H9 (cell line): ENCODE measurements at regions not wholly inside any gene's neighbourhood (a gene's known extent, or its start where the extent isn't known, plus 50 kb on each side); places are given as distances from the start of the nearest gene placed in this dataset.

Source experiments
- DNase-seq: peaks from one replicate; pipeline ENCODE4 v3.0.0-alpha.2; 2017
- H2AFZ ChIP-seq: one replicate; pipeline ENCODE4 v1.6.1; 2013; ENCODE audit warnings: mild to moderate bottlenecking, low read length, control low read depth, moderate library complexity
- H2AK5ac ChIP-seq: 2 replicates; pipeline ENCODE4 v1.6.1; 2013; ENCODE audit warnings: low read length, control low read depth, mixed read lengths; ENCODE audit not compliant: insufficient read length
- H2BK120ac ChIP-seq: one replicate; pipeline ENCODE4 v1.6.1; 2013; ENCODE audit warnings: low read depth, mild to moderate bottlenecking, low read length, control low read depth, inconsistent platforms; ENCODE audit not compliant: poor library complexity, severe bottlenecking
- H2BK12ac ChIP-seq: 2 replicates; pipeline ENCODE4 v1.6.1; 2013; ENCODE audit warnings: low read length, control low read depth, mixed read lengths, low read depth; ENCODE audit not compliant: insufficient read length
- H2BK15ac ChIP-seq: 2 replicates; pipeline ENCODE4 v1.6.1; 2013; ENCODE audit warnings: low read depth, low read length, control low read depth
- H2BK20ac ChIP-seq: one replicate; pipeline ENCODE4 v1.6.1; 2013; ENCODE audit warnings: low read depth, mild to moderate bottlenecking, low read length, control low read depth, inconsistent platforms; ENCODE audit not compliant: poor library complexity, severe bottlenecking
- H2BK5ac ChIP-seq: 2 replicates; pipeline ENCODE4 v1.6.1; 2013; ENCODE audit warnings: low read length, control low read depth, mixed read lengths; ENCODE audit not compliant: insufficient read length
- H3K14ac ChIP-seq: 2 replicates; pipeline ENCODE4 v1.6.1; 2013; ENCODE audit warnings: low read length, control low read depth; ENCODE audit not compliant: insufficient read depth
- H3K18ac ChIP-seq: 2 replicates; pipeline ENCODE4 v1.6.1; 2013; ENCODE audit warnings: low read depth, mild to moderate bottlenecking, mixed read lengths, low read length, control low read depth; ENCODE audit not compliant: insufficient read length
- H3K23ac ChIP-seq: 2 replicates; pipeline ENCODE4 v1.6.1; 2013; ENCODE audit warnings: low read length, control low read depth, mixed read lengths, low read depth; ENCODE audit not compliant: insufficient read length
- H3K23me2 ChIP-seq: 2 replicates; pipeline ENCODE4 v1.6.1; 2013; ENCODE audit warnings: low read depth, mild to moderate bottlenecking, mixed read lengths, low read length, control low read depth; ENCODE audit not compliant: insufficient read length, poor library complexity, severe bottlenecking
- H3K27ac ChIP-seq: 2 replicates; pipeline ENCODE4 v1.5.1; 2013; ENCODE audit warnings: low read length, control low read depth, mixed read lengths, low read depth; ENCODE audit not compliant: insufficient read length
- H3K27me3 ChIP-seq: 2 replicates; pipeline ENCODE4 v1.6.1; 2013; ENCODE audit warnings: low read length, control low read depth, inconsistent platforms; ENCODE audit not compliant: insufficient read depth
- H3K4ac ChIP-seq: 2 replicates; pipeline ENCODE4 v1.6.1; 2013; ENCODE audit warnings: low read depth, mild to moderate bottlenecking, control low read depth, inconsistent platforms, low read length, moderate library complexity
- H3K4me1 ChIP-seq: 2 replicates; pipeline ENCODE4 v1.6.1; 2013; ENCODE audit warnings: low read length, control low read depth, inconsistent platforms; ENCODE audit not compliant: insufficient read depth
- H3K4me2 ChIP-seq: 2 replicates; pipeline ENCODE4 v1.6.1; 2013; ENCODE audit warnings: low read length, control low read depth, mixed read lengths; ENCODE audit not compliant: insufficient read length, insufficient read depth
- H3K56ac ChIP-seq: 2 replicates; pipeline ENCODE4 v1.6.1; 2013; ENCODE audit warnings: low read depth, mild to moderate bottlenecking, mixed read lengths, low read length, control low read depth; ENCODE audit not compliant: insufficient read length
- H3K79me1 ChIP-seq: 2 replicates; pipeline ENCODE4 v1.6.1; 2013; ENCODE audit warnings: low read depth, mild to moderate bottlenecking, moderate library complexity, low read length, control low read depth, inconsistent platforms; ENCODE audit not compliant: insufficient read depth, poor library complexity, severe bottlenecking
- H3K79me2 ChIP-seq: 2 replicates; pipeline ENCODE4 v1.6.1; 2013; ENCODE audit warnings: low read length, control low read depth, inconsistent platforms; ENCODE audit not compliant: insufficient read depth
- H3K9ac ChIP-seq: 2 replicates; pipeline ENCODE4 v1.6.1; 2013; ENCODE audit warnings: low read length, control low read depth, mixed read lengths; ENCODE audit not compliant: insufficient read length; ENCODE audit errors: extremely low read depth
- H3K9me3 ChIP-seq: one replicate; pipeline ENCODE4 v1.6.1; 2013; ENCODE audit warnings: low read depth, low read length, inconsistent platforms; ENCODE audit not compliant: control insufficient read depth
- H3T11ph ChIP-seq: one replicate; pipeline ENCODE4 v1.6.1; 2013; ENCODE audit warnings: mild to moderate bottlenecking, low read length, control low read depth, inconsistent platforms
- H4K20me1 ChIP-seq: one replicate; pipeline ENCODE4 v1.6.1; 2013; ENCODE audit not compliant: control insufficient read depth, insufficient read length, insufficient read depth
- H4K5ac ChIP-seq: 2 replicates; pipeline ENCODE4 v1.6.1; 2013; ENCODE audit warnings: low read depth, mild to moderate bottlenecking, mixed read lengths, low read length, control low read depth; ENCODE audit not compliant: insufficient read length
- H4K8ac ChIP-seq: replicated peaks from 2 replicates; pipeline ENCODE4 v1.6.1; 2013; ENCODE audit warnings: low read length, control low read depth, mixed read lengths, low read depth; ENCODE audit not compliant: insufficient read length
- H4K91ac ChIP-seq: 2 replicates; pipeline ENCODE4 v1.6.1; 2013; ENCODE audit warnings: low read depth, mild to moderate bottlenecking, moderate library complexity, mixed read lengths, low read length, control low read depth; ENCODE audit not compliant: insufficient read length
- H3K27ac Mint-ChIP-seq, 3 experiments: 2 replicates in 2 of 3; 3 replicates in 1 of 3; pipeline ENCODE4 v1.8.0; 2020 to 2021; ENCODE audit warnings: mixed read lengths in 3 of 3, mild to moderate bottlenecking in 1 of 3, moderate library complexity in 1 of 3
- H3K27me3 Mint-ChIP-seq: 2 replicates; pipeline ENCODE4 v1.8.0; 2021; ENCODE audit warnings: low read depth, mild to moderate bottlenecking, moderate library complexity, mixed read lengths
- H3K36me3 Mint-ChIP-seq, 3 experiments: 2 replicates in 2 of 3; 3 replicates in 1 of 3; pipeline ENCODE4 v1.8.0; 2020 to 2021; ENCODE audit warnings: low read depth in 3 of 3, mixed read lengths in 3 of 3; ENCODE audit not compliant: insufficient read depth in 1 of 3
- H3K4me1 Mint-ChIP-seq, 2 experiments: 2 replicates each; pipeline ENCODE4 v1.8.0; 2020; ENCODE audit warnings: mixed read lengths in 2 of 2
- H3K4me3 Mint-ChIP-seq, 2 experiments: 2 replicates in 1 of 2; 3 replicates in 1 of 2; pipeline ENCODE4 v1.8.0; 2020 to 2021; ENCODE audit warnings: mild to moderate bottlenecking in 2 of 2, mixed read lengths in 2 of 2, moderate library complexity in 1 of 2
- H3K9me3 Mint-ChIP-seq, 2 experiments: 2 replicates in 1 of 2; 3 replicates in 1 of 2; pipeline ENCODE4 v1.8.0; 2020; ENCODE audit warnings: mild to moderate bottlenecking in 2 of 2, mixed read lengths in 2 of 2, moderate library complexity in 1 of 2
- CTCF ChIP-seq: fragments of 200-600 bp; sonication (generic); conservative IDR thresholded peaks from 3 replicates; pipeline ENCODE4 v1.8.0; 2021; ENCODE audit warnings: antibody characterized with exemption, mild to moderate bottlenecking
- WGBS: extraction: QIAGEN DNeasy Blood & Tissue Kit; methylation state at CpG from one replicate; pipeline ENCODE4 v1.1.7; 2013; ENCODE audit warnings: missing lambda C conversion rate, low lambda C conversion rate, mixed read lengths; ENCODE audit not compliant: insufficient read length; ENCODE audit errors: extremely low coverage; 5-methylcytosine and 5-hydroxymethylcytosine counted together

DNA sequence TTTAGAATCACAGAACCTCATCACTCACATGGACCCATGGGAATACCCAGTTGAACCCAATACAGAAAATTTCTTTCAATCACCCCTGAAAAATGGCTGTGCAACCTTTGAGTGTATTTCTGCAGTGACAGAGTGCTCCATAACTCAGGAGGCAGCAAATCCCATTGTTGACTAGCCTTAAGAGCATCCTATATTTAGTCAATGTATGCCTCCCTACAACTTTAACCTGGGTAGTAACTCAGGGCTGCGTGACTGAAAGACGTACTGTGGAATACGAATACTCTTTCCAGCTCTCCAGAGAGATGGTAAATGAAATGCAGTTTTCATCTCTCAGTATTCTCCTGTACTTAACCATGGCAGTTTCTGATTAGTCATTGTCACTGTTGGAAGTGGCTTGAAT, 573.0 kb upstream of the POM121L12 start:
- Histone ChIP-seq H2BK12ac (no peak overlapping the region), H3K27ac (no peak overlapping the region), H3K4me2 (no peak overlapping the region), H4K91ac (no peak overlapping the region), H2BK120ac (no peak overlapping the region), H3K79me1 (no peaks in the 10 kb centered on the region), H2AK5ac (no peak overlapping the region), H3K79me2 (no peaks in the 10 kb centered on the region), H4K5ac (no peak overlapping the region), H3K4me1 (no peaks in the 10 kb centered on the region), H3K27me3 (no peaks in the 10 kb centered on the region), H4K8ac (no peak overlapping the region), H3K23me2 (no peaks in the 10 kb centered on the region), H3K56ac (no peak overlapping the region), H3K18ac (no peak overlapping the region), H2BK20ac (no peak overlapping the region), H3T11ph (no peak overlapping the region), H2BK15ac (no peak overlapping the region), H2BK5ac (no peak overlapping the region), H4K20me1 (no peaks in the 10 kb centered on the region), H3K4ac (no peak overlapping the region), H3K14ac (no peak overlapping the region), H3K9ac (no peak overlapping the region), H2AFZ (no peak overlapping the region), H3K23ac (no peak overlapping the region), H3K9me3 (no peaks in the 10 kb centered on the region)
- Mint-ChIP-seq H3K27me3 (no peaks in the 10 kb centered on the region), H3K4me1 (peaks cover 3% of the 10 kb centered on the region in 2 experiments; a peak in 2 of 4 replicates), H3K9me3 (no peaks in the 10 kb centered on the region), H3K27ac (no peak overlapping the region), H3K36me3 (no peaks in the 10 kb centered on the region), H3K4me3 (no peak overlapping the region)
- TF ChIP-seq CTCF: no peak
- no peak for DNase-seq
- WGBS: no CpG with 5 or more reads among the region's 3 CpGs
